ENCODE measurements at regions not wholly inside any gene's neighbourhood (a gene's known extent, or its start where the extent isn't known, plus 50 kb on each side); places are given as distances from the start of the nearest gene placed in this dataset.

- Histone ChIP-seq H3K4me1 (ENCODE audit: insufficient read depth, low read length, poor library complexity, severe bottlenecking) (no peaks in the 10 kb centered on the region), H3F3A (ENCODE audit: low read depth) (no peaks in the 10 kb centered on the region), H3K79me2 (ENCODE audit: insufficient read depth, low read length) (no peaks in the 10 kb centered on the region), H3K9ac (ENCODE audit: low read depth, low read length, poor library complexity, severe bottlenecking) (no peak overlapping the region), H2AFZ (ENCODE audit: low read length) (no peak overlapping the region), H3K9me3 (ENCODE audit: insufficient read depth, low read depth, low read length) (no peaks in the 10 kb centered on the region), H3K9me2 (replicated peaks; ENCODE audit: low read depth, low read length) (no peaks in the 10 kb centered on the region), H3K4me3 (ENCODE audit: low read length, poor library complexity, severe bottlenecking) (no peak overlapping the region), H3K27me3 (ENCODE audit: insufficient read depth, low read length, poor library complexity, severe bottlenecking) (no peaks in the 10 kb centered on the region), H4K20me1 (ENCODE audit: insufficient read depth, low read length, poor library complexity, severe bottlenecking) (no peaks in the 10 kb centered on the region), H3K36me3 (ENCODE audit: insufficient read depth, low read length) (no peaks in the 10 kb centered on the region), H3K4me2 (ENCODE audit: low read depth, low read length, poor library complexity, severe bottlenecking) (no peak overlapping the region)
- TF ChIP-seq, protein P1, sequence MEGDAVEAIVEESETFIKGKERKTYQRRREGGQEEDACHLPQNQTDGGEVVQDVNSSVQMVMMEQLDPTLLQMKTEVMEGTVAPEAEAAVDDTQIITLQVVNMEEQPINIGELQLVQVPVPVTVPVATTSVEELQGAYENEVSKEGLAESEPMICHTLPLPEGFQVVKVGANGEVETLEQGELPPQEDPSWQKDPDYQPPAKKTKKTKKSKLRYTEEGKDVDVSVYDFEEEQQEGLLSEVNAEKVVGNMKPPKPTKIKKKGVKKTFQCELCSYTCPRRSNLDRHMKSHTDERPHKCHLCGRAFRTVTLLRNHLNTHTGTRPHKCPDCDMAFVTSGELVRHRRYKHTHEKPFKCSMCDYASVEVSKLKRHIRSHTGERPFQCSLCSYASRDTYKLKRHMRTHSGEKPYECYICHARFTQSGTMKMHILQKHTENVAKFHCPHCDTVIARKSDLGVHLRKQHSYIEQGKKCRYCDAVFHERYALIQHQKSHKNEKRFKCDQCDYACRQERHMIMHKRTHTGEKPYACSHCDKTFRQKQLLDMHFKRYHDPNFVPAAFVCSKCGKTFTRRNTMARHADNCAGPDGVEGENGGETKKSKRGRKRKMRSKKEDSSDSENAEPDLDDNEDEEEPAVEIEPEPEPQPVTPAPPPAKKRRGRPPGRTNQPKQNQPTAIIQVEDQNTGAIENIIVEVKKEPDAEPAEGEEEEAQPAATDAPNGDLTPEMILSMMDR (conservative IDR thresholded peaks at IDR 0.05; ENCODE audit: low read length): no peak
- no peak for TF ChIP-seq EZH2phosphoT487 (IDR thresholded peaks at IDR 0.05; ENCODE audit: borderline replicate concordance)
These were observed 125.7 kb upstream of the FAM3C start for GRCh38 chr7:121521711-121522400.

GRCh38 chr7:121520911-121521310 is 124.8 kb upstream of the FAM3C start:
- H3K27me3 ChIP-seq (ENCODE audit: insufficient read depth, low read length, poor library complexity, severe bottlenecking): no peaks in the 10 kb centered on the region
- no peak overlapping the region for H3K9ac ChIP-seq (ENCODE audit: low read depth, low read length, poor library complexity, severe bottlenecking)
- no peaks in the 10 kb centered on the region for H4K20me1 ChIP-seq (ENCODE audit: insufficient read depth, low read length, poor library complexity, severe bottlenecking)
- no peaks in the 10 kb centered on the region for H3K36me3 ChIP-seq (ENCODE audit: insufficient read depth, low read length)
- H3K4me1 ChIP-seq (ENCODE audit: insufficient read depth, low read length, poor library complexity, severe bottlenecking): no peaks in the 10 kb centered on the region
- no peaks in the 10 kb centered on the region for H3K9me2 ChIP-seq (replicated peaks; ENCODE audit: low read depth, low read length)
- no peaks in the 10 kb centered on the region for H3K9me3 ChIP-seq (ENCODE audit: insufficient read depth, low read depth, low read length)
- no peak overlapping the region for H2AFZ ChIP-seq (ENCODE audit: low read length)
- TF ChIP-seq, protein P1 (conservative IDR thresholded peaks at IDR 0.05; ENCODE audit: low read length): no peak
- no peak for TF ChIP-seq EZH2phosphoT487 (IDR thresholded peaks at IDR 0.05; ENCODE audit: borderline replicate concordance)
- no peaks in the 10 kb centered on the region for H3F3A ChIP-seq (ENCODE audit: low read depth)
- H3K79me2 ChIP-seq (ENCODE audit: insufficient read depth, low read length): no peaks in the 10 kb centered on the region
- no peak overlapping the region for H3K4me3 ChIP-seq (ENCODE audit: low read length, poor library complexity, severe bottlenecking)
- H3K4me2 ChIP-seq (ENCODE audit: low read depth, low read length, poor library complexity, severe bottlenecking): no peak overlapping the region

GRCh38 chr7:121519548-121520521 is 123.7 kb upstream of the FAM3C start:
- Histone ChIP-seq H3K4me1 (ENCODE audit: insufficient read depth, low read length, poor library complexity, severe bottlenecking) (no peaks in the 10 kb centered on the region), H3K36me3 (ENCODE audit: insufficient read depth, low read length) (no peaks in the 10 kb centered on the region), H3K27me3 (ENCODE audit: insufficient read depth, low read length, poor library complexity, severe bottlenecking) (no peaks in the 10 kb centered on the region), H3K9me2 (replicated peaks; ENCODE audit: low read depth, low read length) (no peaks in the 10 kb centered on the region), H3K9ac (ENCODE audit: low read depth, low read length, poor library complexity, severe bottlenecking) (no peak overlapping the region), H2AFZ (ENCODE audit: low read length) (no peak overlapping the region), H4K20me1 (ENCODE audit: insufficient read depth, low read length, poor library complexity, severe bottlenecking) (no peaks in the 10 kb centered on the region), H3K4me3 (ENCODE audit: low read length, poor library complexity, severe bottlenecking) (no peak overlapping the region), H3K79me2 (ENCODE audit: insufficient read depth, low read length) (no peaks in the 10 kb centered on the region), H3K9me3 (ENCODE audit: insufficient read depth, low read depth, low read length) (no peaks in the 10 kb centered on the region), H3K4me2 (ENCODE audit: low read depth, low read length, poor library complexity, severe bottlenecking) (no peak overlapping the region), H3F3A (ENCODE audit: low read depth) (no peaks in the 10 kb centered on the region)
- TF ChIP-seq EZH2phosphoT487 (IDR thresholded peaks at IDR 0.05; ENCODE audit: borderline replicate concordance): no peak
- TF ChIP-seq, protein P1 (conservative IDR thresholded peaks at IDR 0.05; ENCODE audit: low read length): no peak

Data from Loucy (cell line).